ENCODE measurements at regions not wholly inside any gene's neighbourhood (a gene's known extent, or its start where the extent isn't known, plus 50 kb on each side); places are given as distances from the start of the nearest gene placed in this dataset.

- Histone ChIP-seq H3K27me3 (ENCODE audit: insufficient read depth, low read length) (no peaks in the 10 kb centered on the region), H3K9me3 (ENCODE audit: control insufficient read depth in 1 of 2, low read length in 2 of 2) (no peaks in the 10 kb centered on the region), H3K36me3 (ENCODE audit: insufficient read depth, low read length) (no peaks in the 10 kb centered on the region), H3K4me1 (ENCODE audit: insufficient read depth, low read length) (no peaks in the 10 kb centered on the region), H3K4me3 (ENCODE audit: low read length in 2 of 2) (no peak overlapping the region), H3K27ac (ENCODE audit: low read depth, low read length) (no peak overlapping the region)
- Mint-ChIP-seq H3K27ac (no peak overlapping the region), H3K4me1 (no peaks in the 10 kb centered on the region), H3K9me3 (peaks cover 0 to 16% (median 5%) of the 10 kb centered on the region in 8 donors), H3K27me3 (peaks cover 2 to 4% of the 10 kb centered on the region in 2 donors), H3K36me3 (no peaks in the 10 kb centered on the region), H3K4me3 (no peak overlapping the region)
- ChIA-PET CTCF (ENCODE audit: partially characterized antibody) (no interaction called here), POLR2A (ENCODE audit: partially characterized antibody) (no interaction called here)
- intact Hi-C loops (cut with micrococcal nuclease): no loop called here
- DNase-seq: no peak
Observed at GRCh38 chr16:13829697-13830299, 90.2 kb upstream of the ERCC4 start.

- H3K27me3 Mint-ChIP-seq: peaks cover 2 to 4% of the 10 kb centered on the region in 2 donors
- no peaks in the 10 kb centered on the region for H3K36me3 Mint-ChIP-seq
- no peak for DNase-seq
- H3K27ac Mint-ChIP-seq: no peak overlapping the region
- H3K4me1 ChIP-seq (ENCODE audit: insufficient read depth, low read length): no peaks in the 10 kb centered on the region
- no peak overlapping the region for H3K4me3 Mint-ChIP-seq
- no peak overlapping the region for H3K27ac ChIP-seq (ENCODE audit: low read depth, low read length)
- no peaks in the 10 kb centered on the region for H3K27me3 ChIP-seq (ENCODE audit: insufficient read depth, low read length)
- H3K9me3 ChIP-seq (ENCODE audit: control insufficient read depth in 1 of 2, low read length in 2 of 2): no peaks in the 10 kb centered on the region
- intact Hi-C loops (cut with micrococcal nuclease): no loop called here
- peaks cover 0 to 5% (median 0%) of the 10 kb centered on the region in 8 donors for H3K9me3 Mint-ChIP-seq
- ChIA-PET CTCF (ENCODE audit: partially characterized antibody) (no interaction called here), POLR2A (ENCODE audit: partially characterized antibody) (no interaction called here)
- no peaks in the 10 kb centered on the region for H3K4me1 Mint-ChIP-seq
- no peaks in the 10 kb centered on the region for H3K36me3 ChIP-seq (ENCODE audit: insufficient read depth, low read length)
- H3K4me3 ChIP-seq (ENCODE audit: low read length in 2 of 2): no peak overlapping the region
Observed at GRCh38 chr16:13833515-13833914, 86.4 kb upstream of the ERCC4 start.

DNA sequence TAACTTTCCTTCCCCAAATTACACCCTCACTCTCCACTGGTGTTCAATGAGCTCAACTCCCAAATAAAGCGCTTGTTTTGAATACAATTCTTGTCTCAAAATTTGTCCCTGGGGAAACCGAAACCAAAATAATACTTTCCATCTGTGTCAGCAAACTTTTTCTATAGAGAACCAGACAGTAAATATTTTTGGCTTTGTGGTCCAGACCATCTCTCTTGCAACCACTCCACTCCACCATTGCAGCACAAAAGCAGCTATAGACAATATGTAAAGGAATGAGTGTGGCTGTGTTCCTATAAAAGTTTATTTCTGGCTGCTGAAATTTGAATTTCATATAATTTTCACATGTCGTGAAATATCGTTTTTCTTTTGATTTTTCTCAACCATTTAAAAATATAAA is 84.6 kb upstream of the ERCC4 start:
- Histone ChIP-seq H3K4me1 (ENCODE audit: insufficient read depth, low read length) (no peaks in the 10 kb centered on the region), H3K9me3 (ENCODE audit: control insufficient read depth in 1 of 2, low read length in 2 of 2) (no peaks in the 10 kb centered on the region), H3K36me3 (ENCODE audit: insufficient read depth, low read length) (no peaks in the 10 kb centered on the region), H3K27ac (ENCODE audit: low read depth, low read length) (no peak overlapping the region), H3K4me3 (ENCODE audit: low read length in 2 of 2) (no peak overlapping the region), H3K27me3 (ENCODE audit: insufficient read depth, low read length) (no peaks in the 10 kb centered on the region)
- no peak overlapping the region for H3K27ac Mint-ChIP-seq
- DNase-seq: no peak
- no peaks in the 10 kb centered on the region for H3K36me3 Mint-ChIP-seq
- H3K27me3 Mint-ChIP-seq: peaks cover 2 to 4% of the 10 kb centered on the region in 2 donors
- intact Hi-C loops (cut with micrococcal nuclease): no loop called here
- H3K4me3 Mint-ChIP-seq: no peak overlapping the region
- ChIA-PET POLR2A (ENCODE audit: partially characterized antibody) (no interaction called here), CTCF (ENCODE audit: partially characterized antibody) (no interaction called here)
- no peaks in the 10 kb centered on the region for H3K4me1 Mint-ChIP-seq
- H3K9me3 Mint-ChIP-seq: peaks cover 0 to 3% (median 0%) of the 10 kb centered on the region in 8 donors

DNA sequence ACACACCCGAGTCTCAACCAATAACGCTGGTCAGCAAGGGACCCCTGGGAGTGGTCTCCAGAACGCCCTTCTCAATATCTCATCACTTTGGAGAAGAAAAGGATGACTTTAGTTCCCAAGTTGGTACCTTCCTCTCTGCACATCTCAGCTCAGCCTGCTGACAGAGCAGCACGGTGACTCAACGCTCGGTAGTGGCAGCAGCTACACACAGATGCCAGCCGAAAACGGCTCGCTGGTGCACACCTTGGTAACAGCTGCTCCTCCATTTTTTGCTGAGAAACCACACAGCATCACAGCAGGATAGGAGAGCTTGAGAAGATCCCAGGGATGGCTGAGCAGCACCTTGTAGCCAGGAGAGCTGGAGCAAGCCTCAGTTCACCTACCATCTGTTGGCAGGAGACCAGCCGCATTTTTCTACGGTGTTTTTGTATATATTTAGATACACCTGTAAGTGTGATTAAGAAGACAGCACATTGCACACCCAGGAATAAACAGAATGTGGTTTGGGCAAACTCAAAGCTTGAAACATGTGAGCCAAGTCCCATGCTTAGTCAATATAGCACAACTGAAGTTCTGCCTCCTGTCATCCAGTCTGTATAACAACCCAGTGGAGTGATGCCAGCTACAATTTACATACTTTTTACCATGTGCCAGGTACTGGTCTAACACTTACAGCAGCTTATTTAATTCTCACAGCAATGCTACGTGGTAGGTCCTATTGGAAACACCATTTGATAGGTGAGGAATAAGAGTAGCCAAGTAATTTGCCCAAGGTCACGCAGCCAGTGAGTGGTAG is 83.8 kb upstream of the ERCC4 start:
- ChIA-PET POLR2A (ENCODE audit: partially characterized antibody) (no interaction called here), CTCF (ENCODE audit: partially characterized antibody) (no interaction called here)
- Histone ChIP-seq H3K36me3 (ENCODE audit: insufficient read depth, low read length) (no peaks in the 10 kb centered on the region), H3K27me3 (ENCODE audit: insufficient read depth, low read length) (no peaks in the 10 kb centered on the region), H3K4me3 (ENCODE audit: low read length in 2 of 2) (no peak overlapping the region), H3K4me1 (ENCODE audit: insufficient read depth, low read length) (no peaks in the 10 kb centered on the region), H3K27ac (ENCODE audit: low read depth, low read length) (no peak overlapping the region), H3K9me3 (ENCODE audit: control insufficient read depth in 1 of 2, low read length in 2 of 2) (no peaks in the 10 kb centered on the region)
- intact Hi-C loops (cut with micrococcal nuclease): no loop called here
- Mint-ChIP-seq H3K9me3 (peaks cover 0 to 1% (median 0%) of the 10 kb centered on the region in 8 donors), H3K36me3 (no peaks in the 10 kb centered on the region), H3K27me3 (peaks cover 3 to 5% of the 10 kb centered on the region in 2 donors), H3K4me1 (no peaks in the 10 kb centered on the region), H3K4me3 (no peak overlapping the region), H3K27ac (no peak overlapping the region)
- DNase-seq: no peak

GRCh38 chr16:13838401-13839190 is 81.4 kb upstream of the ERCC4 start:
- Histone ChIP-seq H3K36me3 (ENCODE audit: insufficient read depth, low read length) (no peaks in the 10 kb centered on the region), H3K4me1 (ENCODE audit: insufficient read depth, low read length) (no peaks in the 10 kb centered on the region), H3K9me3 (ENCODE audit: control insufficient read depth in 1 of 2, low read length in 2 of 2) (no peaks in the 10 kb centered on the region), H3K27me3 (ENCODE audit: insufficient read depth, low read length) (no peaks in the 10 kb centered on the region), H3K4me3 (ENCODE audit: low read length in 2 of 2) (no peak overlapping the region), H3K27ac (ENCODE audit: low read depth, low read length) (no peak overlapping the region)
- no peak overlapping the region for H3K27ac Mint-ChIP-seq
- no peaks in the 10 kb centered on the region for H3K36me3 Mint-ChIP-seq
- peaks cover 2 to 4% of the 10 kb centered on the region in 2 donors for H3K27me3 Mint-ChIP-seq
- no peaks in the 10 kb centered on the region for H3K4me1 Mint-ChIP-seq
- ChIA-PET CTCF (ENCODE audit: partially characterized antibody) (no interaction called here), POLR2A (ENCODE audit: partially characterized antibody) (no interaction called here)
- no peak for DNase-seq
- intact Hi-C loops (cut with micrococcal nuclease): no loop called here
- H3K9me3 Mint-ChIP-seq: no peaks in the 10 kb centered on the region
- no peak overlapping the region for H3K4me3 Mint-ChIP-seq

- POLR2A ChIA-PET (ENCODE audit: partially characterized antibody): no interaction called here
- Mint-ChIP-seq H3K36me3 (no peaks in the 10 kb centered on the region), H3K27me3 (peaks cover 2 to 3% of the 10 kb centered on the region in 2 donors), H3K9me3 (no peaks in the 10 kb centered on the region), H3K4me1 (no peaks in the 10 kb centered on the region), H3K4me3 (no peak overlapping the region), H3K27ac (no peak overlapping the region)
- DNase-seq: no peak
- Histone ChIP-seq H3K9me3 (ENCODE audit: control insufficient read depth in 1 of 2, low read length in 2 of 2) (no peaks in the 10 kb centered on the region), H3K27ac (ENCODE audit: low read depth, low read length) (no peak overlapping the region), H3K27me3 (ENCODE audit: insufficient read depth, low read length) (no peaks in the 10 kb centered on the region), H3K4me1 (ENCODE audit: insufficient read depth, low read length) (no peaks in the 10 kb centered on the region), H3K4me3 (ENCODE audit: low read length in 2 of 2) (no peak overlapping the region), H3K36me3 (ENCODE audit: insufficient read depth, low read length) (no peaks in the 10 kb centered on the region)
- intact Hi-C loops (cut with micrococcal nuclease): no loop called here
- CTCF ChIA-PET (ENCODE audit: partially characterized antibody): no interaction called here
Observed at GRCh38 chr16:13839577-13839976, 80.4 kb upstream of the ERCC4 start.

DNA sequence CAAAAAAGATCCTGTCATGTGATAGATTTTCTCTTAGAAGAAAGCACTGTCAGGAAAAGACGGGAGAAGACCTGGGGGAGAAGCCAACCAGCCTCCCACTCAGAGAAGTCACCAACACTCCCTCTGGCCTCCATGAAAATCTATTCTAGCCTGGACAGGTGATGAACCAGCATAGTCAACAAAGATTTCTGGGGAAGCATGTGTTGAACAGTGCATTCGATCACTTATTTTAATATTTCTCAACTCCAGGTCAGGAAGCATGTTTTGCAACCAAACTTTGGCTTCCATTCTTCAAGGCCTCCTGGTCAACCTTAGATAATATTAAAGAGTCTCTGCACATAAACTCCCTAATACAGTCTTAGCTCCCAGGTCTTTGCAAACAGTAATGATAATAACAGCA is 74.7 kb upstream of the ERCC4 start:
- H3K9me3 Mint-ChIP-seq: peaks cover 0 to 8% (median 1%) of the 10 kb centered on the region in 8 donors
- no peaks in the 10 kb centered on the region for H3K9me3 ChIP-seq (ENCODE audit: control insufficient read depth in 1 of 2, low read length in 2 of 2)
- intact Hi-C loops (cut with micrococcal nuclease): no loop called here
- POLR2A ChIA-PET (ENCODE audit: partially characterized antibody): no interaction called here
- no peak overlapping the region for H3K27ac ChIP-seq (ENCODE audit: low read depth, low read length)
- CTCF ChIA-PET (ENCODE audit: partially characterized antibody): no interaction called here
- H3K27ac Mint-ChIP-seq: no peak overlapping the region
- H3K36me3 ChIP-seq (ENCODE audit: insufficient read depth, low read length): no peaks in the 10 kb centered on the region
- no peaks in the 10 kb centered on the region for H3K36me3 Mint-ChIP-seq
- H3K27me3 ChIP-seq (ENCODE audit: insufficient read depth, low read length): no peaks in the 10 kb centered on the region
- no peaks in the 10 kb centered on the region for H3K4me1 Mint-ChIP-seq
- no peak overlapping the region for H3K4me3 Mint-ChIP-seq
- no peak for DNase-seq
- no peak overlapping the region for H3K4me3 ChIP-seq (ENCODE audit: low read length in 2 of 2)
- no peaks in the 10 kb centered on the region for H3K4me1 ChIP-seq (ENCODE audit: insufficient read depth, low read length)
- peaks cover 9 to 15% of the 10 kb centered on the region in 2 donors for H3K27me3 Mint-ChIP-seq
